ENCODE measurements at regions not wholly inside any gene's neighbourhood (a gene's known extent, or its start where the extent isn't known, plus 50 kb on each side); places are given as distances from the start of the nearest gene placed in this dataset.

GRCh38 chr2:128782411-128783192, 463.9 kb upstream of the HS6ST1 start:
- no peak for DNase-seq (ENCODE audit: low read depth)

DNA sequence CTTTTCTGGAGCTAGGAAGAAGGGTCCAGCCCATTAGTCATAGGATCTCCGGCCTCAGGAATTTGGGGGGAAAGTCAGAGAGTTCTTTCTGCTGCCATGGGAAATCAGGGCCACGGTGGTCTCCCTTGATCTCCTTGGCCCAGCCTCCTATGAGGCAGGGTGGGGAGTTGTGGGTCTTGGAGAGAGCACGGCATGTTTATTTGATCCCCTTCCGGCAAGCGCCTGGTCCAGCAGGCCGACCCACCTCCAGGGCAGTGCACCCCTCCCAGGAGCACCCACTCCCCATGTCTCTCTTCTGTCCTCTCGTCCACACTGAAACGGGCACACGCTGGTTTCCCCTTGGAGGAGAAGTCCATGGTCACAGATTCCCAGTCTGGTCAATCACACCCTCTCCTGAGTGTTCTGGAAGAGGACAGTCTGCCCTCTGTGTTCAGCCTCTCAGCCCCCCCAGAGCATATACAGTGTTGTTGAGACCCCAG, 464.6 kb upstream of the HS6ST1 start:
- DNase-seq (ENCODE audit: low read depth) = no peak

DNA sequence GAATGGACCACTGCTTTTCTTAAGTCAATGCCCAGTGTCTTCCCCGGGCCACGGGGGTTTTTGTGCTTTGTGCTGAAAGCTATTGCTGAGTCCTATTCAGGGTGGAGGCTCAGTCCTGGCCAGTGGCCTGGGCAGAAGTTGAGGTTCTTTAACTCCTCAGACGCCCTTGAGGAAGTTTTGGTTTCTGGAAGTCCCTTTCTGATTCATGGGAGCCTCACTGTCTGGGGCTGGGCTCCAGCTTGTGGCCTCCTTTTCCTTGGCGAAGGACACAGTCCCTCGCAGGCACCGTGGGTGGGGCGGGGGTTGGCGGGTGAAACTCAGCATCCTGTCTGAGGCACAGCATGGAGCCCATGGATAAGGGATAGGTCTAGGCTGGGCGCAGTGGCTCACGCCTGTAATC, 465.2 kb upstream of the HS6ST1 start:
- no peak for DNase-seq (ENCODE audit: low read depth)

GRCh38 chr2:128784626-128785306, 466.1 kb upstream of the HS6ST1 start:
- DNase-seq (ENCODE audit: low read depth) = no peak

DNA sequence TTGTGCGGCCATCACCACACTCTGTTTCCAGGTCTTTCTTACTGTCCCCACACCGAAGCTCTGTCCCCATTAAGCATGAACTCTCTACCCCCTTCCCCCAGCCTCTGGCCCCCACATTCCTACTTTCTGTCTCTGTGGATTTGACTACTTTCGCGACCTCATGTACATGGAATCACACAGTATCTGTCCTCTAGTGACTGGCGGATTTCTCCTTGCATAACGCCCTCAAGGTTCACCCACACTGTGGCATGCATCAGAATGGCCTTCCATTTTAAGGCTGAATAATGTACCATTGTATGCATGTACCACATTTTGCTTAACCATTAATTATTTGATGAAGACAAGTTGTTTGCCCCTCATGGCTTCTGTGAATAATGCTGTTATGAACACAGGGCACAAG, 467.6 kb upstream of the HS6ST1 start:
- DNase-seq (ENCODE audit: low read depth) = no peak

GRCh38 chr2:128786741-128787478, 468.2 kb upstream of the HS6ST1 start:
- DNase-seq (ENCODE audit: low read depth) = no peak

DNA sequence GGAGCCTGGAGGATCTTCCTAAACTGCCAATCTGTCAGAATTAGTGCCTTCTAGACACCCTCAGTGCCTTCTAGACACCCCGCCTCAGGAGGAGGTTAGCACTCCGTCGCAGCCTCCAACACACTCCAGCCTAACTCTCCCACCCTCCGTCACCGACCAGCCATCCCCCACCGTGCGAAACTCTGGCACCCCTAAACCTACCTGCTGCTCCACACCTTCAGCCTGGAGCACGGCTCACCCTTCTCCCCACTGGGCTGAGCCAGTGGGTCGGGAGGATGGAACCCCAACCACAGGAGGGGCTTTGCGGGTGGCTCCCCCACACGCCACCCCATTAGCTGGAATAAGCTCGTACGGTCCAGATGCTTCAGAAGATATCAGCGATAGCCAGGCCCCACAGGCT, 468.9 kb upstream of the HS6ST1 start:
- no peak for DNase-seq (ENCODE audit: low read depth)

- DNase-seq (ENCODE audit: low read depth) = no peak
These were observed 470.1 kb upstream of the HS6ST1 start for GRCh38 chr2:128788636-128789220.

DNA sequence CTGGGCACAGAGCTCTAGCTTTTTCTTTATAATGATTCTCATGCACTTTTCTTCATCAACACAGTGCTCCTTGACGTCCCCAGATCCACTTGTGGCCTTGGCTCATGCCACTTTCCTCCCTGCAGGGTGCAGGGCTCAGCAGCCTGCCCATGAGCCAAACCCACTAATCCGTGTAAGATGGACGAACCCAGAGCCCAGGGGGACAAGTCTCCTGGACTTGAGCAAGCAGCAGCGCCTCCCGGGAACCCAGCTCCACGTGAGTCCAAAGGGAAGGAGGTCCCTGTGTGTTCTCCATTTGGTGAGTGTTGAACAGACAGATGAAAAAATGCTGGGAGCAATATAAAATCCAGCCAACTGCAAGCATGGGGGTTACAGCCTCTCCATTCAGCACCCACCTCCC, 470.6 kb upstream of the HS6ST1 start:
- DNase-seq (ENCODE audit: low read depth) = no peak

DNA sequence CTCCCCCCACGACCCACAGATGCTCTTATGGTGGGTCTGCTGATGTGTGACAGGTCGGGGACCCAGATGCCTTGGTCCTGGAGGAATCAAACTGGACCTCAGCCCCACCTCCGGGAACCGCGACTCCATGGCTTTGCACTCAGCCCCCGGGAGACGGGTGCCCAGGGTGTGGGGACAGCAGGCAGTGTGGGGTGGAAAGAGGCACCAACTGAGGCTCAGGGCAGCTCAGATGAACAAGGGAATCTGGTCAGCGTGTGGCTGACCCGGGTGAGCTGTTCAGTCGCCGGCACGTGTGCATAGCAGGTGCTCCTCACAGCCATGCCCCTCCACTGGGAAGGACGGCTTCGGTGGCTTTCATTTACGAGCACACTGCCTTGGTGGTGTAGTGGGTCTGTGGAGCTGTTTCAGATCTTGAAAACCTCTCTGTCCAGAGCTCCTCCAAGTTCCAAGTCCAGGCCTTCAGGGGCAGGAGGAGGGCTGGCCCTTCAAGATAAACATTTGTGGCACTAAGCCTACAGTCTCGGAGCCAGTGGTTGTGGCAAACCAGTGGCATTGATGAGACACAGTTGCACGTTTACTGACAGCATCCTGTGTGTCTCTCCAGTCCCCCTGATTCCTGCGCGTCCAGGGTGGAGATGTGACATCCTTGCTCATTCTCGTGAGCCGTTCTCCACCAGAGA, 471.2 kb upstream of the HS6ST1 start:
- DNase-seq (ENCODE audit: low read depth) = no peak

DNA sequence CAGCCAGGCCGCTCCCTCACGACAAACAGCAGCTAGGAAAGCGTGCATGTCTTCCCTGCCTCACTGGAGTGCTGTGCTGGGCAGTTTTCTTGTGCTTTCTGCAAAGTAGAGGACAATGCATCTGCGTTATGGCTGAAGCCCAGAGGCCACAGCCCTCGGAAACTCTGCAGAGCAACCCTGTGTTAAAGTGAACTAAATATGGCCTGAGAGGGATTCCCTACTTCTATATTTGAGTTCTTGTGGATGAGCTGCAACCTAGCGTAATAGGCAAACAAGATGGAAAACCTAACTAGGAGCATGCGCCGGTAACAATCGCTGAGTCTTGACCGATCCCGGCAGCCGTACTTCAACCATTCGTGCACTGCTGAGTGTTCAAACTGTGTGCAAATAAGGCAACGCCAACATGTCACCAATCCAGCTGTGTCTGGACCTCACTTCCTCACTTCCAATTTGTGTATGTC, 471.9 kb upstream of the HS6ST1 start:
- DNase-seq (ENCODE audit: low read depth) = no peak

DNA sequence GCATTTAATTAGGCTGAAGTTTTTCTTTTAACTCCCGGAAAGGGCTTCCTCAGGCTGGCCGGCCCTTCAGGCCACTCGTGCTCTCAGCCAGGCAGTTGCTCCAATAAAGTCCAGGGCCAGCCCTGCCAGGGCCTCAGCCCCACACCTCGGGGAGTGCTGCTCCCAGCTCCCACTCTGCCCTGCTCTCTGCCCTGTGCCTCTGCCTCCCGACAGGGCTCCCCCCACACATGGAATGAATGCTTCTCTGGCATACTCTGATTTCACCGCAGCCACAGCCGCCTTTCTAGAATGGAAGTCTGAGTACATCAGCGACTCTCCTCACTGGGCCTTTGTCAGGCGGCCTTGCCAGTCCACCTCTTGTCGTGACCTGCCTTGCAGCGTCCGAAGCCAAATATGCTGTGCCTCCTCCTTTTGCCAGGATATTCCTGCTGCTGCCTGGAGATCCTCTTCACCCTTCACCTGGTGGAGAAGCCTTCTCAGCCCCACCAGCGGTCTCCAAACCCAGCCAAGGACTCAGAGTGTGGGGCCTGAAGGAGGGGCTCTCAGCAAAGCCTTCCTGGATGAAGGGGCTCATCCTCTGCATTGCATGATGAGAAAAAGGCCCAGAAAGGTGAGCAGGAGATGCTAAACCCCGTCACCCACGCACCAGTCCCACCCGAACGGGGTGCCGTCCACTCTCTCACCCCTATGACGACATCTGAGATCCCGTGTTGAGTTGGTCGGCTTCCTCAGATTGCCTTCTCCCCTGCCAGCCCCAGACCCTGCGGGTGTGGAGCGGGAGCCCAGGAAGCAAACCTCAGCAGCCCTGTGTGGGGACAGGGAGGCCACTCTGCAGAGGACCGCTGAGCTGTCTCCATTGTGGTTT, 472.7 kb upstream of the HS6ST1 start:
- DNase-seq (ENCODE audit: low read depth) = no peak

- DNase-seq (ENCODE audit: low read depth) = no peak
These were observed 473.3 kb upstream of the HS6ST1 start for GRCh38 chr2:128791985-128792320.

DNA sequence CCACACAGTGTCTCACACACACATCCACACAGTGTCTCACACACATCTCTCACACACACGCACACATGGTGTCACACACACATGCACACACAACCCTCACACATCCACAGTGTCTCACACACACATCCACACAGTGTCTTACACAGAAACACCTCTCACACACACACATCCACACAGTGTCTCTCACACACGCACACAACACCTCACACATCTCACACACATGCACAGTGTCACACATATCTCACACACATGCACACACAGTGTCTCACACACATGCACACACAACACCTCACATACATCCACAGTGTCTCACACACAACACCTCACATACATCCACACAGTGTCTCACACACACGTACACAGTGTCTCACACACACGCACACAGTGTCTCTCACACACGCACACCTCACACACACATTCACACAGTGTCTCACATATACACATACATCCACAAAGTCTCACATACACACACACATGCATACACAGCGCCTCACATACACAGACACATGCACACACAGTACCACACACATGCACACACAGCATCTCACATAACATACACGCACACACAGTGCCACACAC, 473.9 kb upstream of the HS6ST1 start:
- no peak for DNase-seq (ENCODE audit: low read depth)

DNA sequence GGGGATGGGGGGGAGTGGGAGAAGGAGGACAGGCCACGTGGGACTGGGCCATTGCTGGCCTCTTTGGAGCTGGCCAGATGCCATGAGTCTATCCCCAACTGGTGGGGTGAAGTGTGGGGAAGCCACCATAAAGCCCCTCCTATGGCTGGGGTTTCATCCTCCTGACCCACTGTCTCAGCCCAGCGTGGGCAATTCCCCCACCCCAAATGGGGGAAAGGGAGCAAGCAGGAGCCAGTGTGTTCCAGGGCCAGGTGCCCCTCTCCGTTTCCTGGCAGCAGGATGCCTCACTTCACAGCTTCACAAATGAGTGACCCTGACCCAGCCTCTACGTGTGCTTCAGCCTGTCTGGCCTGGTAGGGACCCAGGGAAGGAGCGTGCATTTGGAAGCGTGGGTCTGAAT, 474.7 kb upstream of the HS6ST1 start:
- no peak for DNase-seq (ENCODE audit: low read depth)

DNA sequence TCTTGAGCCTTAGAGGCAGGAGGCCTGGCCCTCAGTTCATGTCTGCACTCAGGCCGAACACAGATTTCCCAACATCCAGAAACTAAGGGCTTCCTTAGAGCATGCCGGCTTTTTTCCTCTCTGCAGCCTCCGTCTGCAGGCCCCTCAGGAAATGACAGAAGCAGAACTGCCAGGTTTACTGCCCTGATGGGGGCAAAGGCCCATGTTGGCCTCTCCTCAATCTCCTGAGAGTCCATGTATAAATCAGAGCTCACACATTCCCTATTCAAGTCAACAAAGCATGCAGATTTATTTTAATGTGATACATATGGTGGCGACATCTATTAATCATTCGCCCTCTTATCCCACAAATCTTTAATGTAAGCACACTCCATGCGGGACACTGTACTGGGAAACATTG, 475.6 kb upstream of the HS6ST1 start:
- no peak for DNase-seq (ENCODE audit: low read depth)

DNA sequence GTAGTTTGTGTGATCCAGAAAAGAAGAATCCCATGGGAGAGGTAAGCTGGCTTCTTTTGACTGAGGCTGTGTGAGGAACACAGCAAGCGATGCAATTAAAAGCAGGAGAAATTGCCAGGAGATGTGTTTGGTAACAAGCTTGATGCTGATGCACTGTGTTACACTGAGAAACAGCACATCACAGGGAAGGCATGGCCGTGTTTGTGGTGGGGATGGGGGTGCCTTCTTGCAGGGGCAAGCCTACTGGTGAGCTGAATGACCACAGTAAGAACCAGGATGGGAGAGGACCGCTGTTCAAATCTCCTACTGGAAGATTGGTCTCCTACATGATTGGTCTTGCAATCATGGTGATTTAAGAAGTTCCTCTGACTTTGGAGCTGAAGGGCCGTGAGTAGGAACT, 477.7 kb upstream of the HS6ST1 start:
- DNase-seq (ENCODE audit: low read depth) = no peak

GRCh38 chr2:128797092-128797491, 478.4 kb upstream of the HS6ST1 start:
- DNase-seq (ENCODE audit: low read depth) = no peak

DNA sequence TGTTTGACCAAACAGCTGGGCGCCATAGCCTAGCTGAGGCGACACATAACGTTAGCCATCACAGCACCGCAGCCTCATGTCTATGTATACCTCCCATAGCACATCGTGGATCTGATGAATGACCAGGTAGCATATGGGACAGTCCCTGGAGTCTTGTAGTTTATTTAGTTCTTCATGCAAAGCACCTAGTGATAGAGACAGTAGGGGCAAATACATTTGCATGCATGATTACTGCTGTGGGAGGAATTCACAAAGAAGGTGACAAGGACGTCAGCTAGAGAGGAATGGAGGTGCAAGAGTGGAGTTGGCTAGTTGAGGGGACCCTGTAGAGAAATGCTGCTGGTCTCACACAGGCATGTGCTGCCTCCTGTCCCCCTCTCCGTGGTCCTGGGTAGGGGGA, 478.9 kb upstream of the HS6ST1 start:
- DNase-seq (ENCODE audit: low read depth) = no peak

- DNase-seq (ENCODE audit: low read depth) = no peak
These were observed 479.3 kb upstream of the HS6ST1 start for GRCh38 chr2:128797937-128798336.
